ENCODE measurements at regions not wholly inside any gene's neighbourhood (a gene's known extent, or its start where the extent isn't known, plus 50 kb on each side); places are given as distances from the start of the nearest gene placed in this dataset.

- no peak for DNase-seq (ENCODE audit: low read depth in 2 of 2)
Observed at GRCh38 chr6:145483191-145483996, 251.9 kb downstream of the EPM2A start.

- DNase-seq (ENCODE audit: low read depth in 2 of 2): no peak
Observed at GRCh38 chr6:145485288-145485687, 250.0 kb downstream of the EPM2A start.

GRCh38 chr6:145486306-145486705 lies 249.0 kb downstream of the EPM2A start:
- DNase-seq (ENCODE audit: low read depth in 2 of 2): no peak

- DNase-seq (ENCODE audit: low read depth in 2 of 2): no peak
Observed at GRCh38 chr6:145489583-145489982, 245.7 kb downstream of the EPM2A start.

- DNase-seq (ENCODE audit: low read depth in 2 of 2): no peak
Observed at GRCh38 chr6:145490068-145490467, 245.3 kb downstream of the EPM2A start.

GRCh38 chr6:145491126-145491525 lies 244.2 kb downstream of the EPM2A start:
- no peak for DNase-seq (ENCODE audit: low read depth in 2 of 2)

GRCh38 chr6:145497006-145497405 lies 238.3 kb downstream of the EPM2A start:
- DNase-seq (ENCODE audit: low read depth in 2 of 2): no peak

- no peak for DNase-seq (ENCODE audit: low read depth in 2 of 2)
Observed at GRCh38 chr6:145498425-145498824, 236.9 kb downstream of the EPM2A start.

- no peak for DNase-seq (ENCODE audit: low read depth in 2 of 2)
Observed at GRCh38 chr6:145502416-145502815, 232.9 kb downstream of the EPM2A start.

- DNase-seq (ENCODE audit: low read depth in 2 of 2): no peak
Observed at GRCh38 chr6:145506136-145506535, 229.2 kb downstream of the EPM2A start.

- no peak for DNase-seq (ENCODE audit: low read depth in 2 of 2)
Observed at GRCh38 chr6:145506565-145506964, 228.8 kb downstream of the EPM2A start.

- DNase-seq (ENCODE audit: low read depth in 2 of 2): no peak
Observed at GRCh38 chr6:145507239-145507638, 228.1 kb downstream of the EPM2A start.

- DNase-seq (ENCODE audit: low read depth in 2 of 2): no peak
Observed at GRCh38 chr6:145508107-145508506, 227.2 kb downstream of the EPM2A start.

GRCh38 chr6:145517492-145517891 lies 217.8 kb downstream of the EPM2A start:
- no peak for DNase-seq (ENCODE audit: low read depth in 2 of 2)

GRCh38 chr6:145525038-145525437 lies 210.3 kb downstream of the EPM2A start:
- no peak for DNase-seq (ENCODE audit: low read depth in 2 of 2)

- no peak for DNase-seq (ENCODE audit: low read depth in 2 of 2)
Observed at GRCh38 chr6:145529582-145529981, 205.7 kb downstream of the EPM2A start.

- DNase-seq (ENCODE audit: low read depth in 2 of 2): no peak
Observed at GRCh38 chr6:145530454-145530853, 204.9 kb downstream of the EPM2A start.

GRCh38 chr6:145531032-145531431 lies 204.3 kb downstream of the EPM2A start:
- no peak for DNase-seq (ENCODE audit: low read depth in 2 of 2)

- DNase-seq (ENCODE audit: low read depth in 2 of 2): no peak
Observed at GRCh38 chr6:145531822-145532221, 203.5 kb downstream of the EPM2A start.

GRCh38 chr6:145532361-145532760 lies 203.0 kb downstream of the EPM2A start:
- DNase-seq (ENCODE audit: low read depth in 2 of 2): no peak

- DNase-seq (ENCODE audit: low read depth in 2 of 2): no peak
Observed at GRCh38 chr6:145534989-145535388, 200.3 kb downstream of the EPM2A start.

- DNase-seq (ENCODE audit: low read depth in 2 of 2): no peak
Observed at GRCh38 chr6:145538989-145539388, 196.3 kb downstream of the EPM2A start.

GRCh38 chr6:145539831-145540230 lies 195.5 kb downstream of the EPM2A start:
- no peak for DNase-seq (ENCODE audit: low read depth in 2 of 2)

GRCh38 chr6:145540741-145541140 lies 194.6 kb downstream of the EPM2A start:
- no peak for DNase-seq (ENCODE audit: low read depth in 2 of 2)

Data from stimulated activated CD8-positive, alpha-beta memory T cell treated with anti-CD3 and anti-CD28 coated beads, Interleukin-15, amount 100 ng/mL, for 4 hours (primary cell).